Ovary (tissue), 3 donors: ENCODE measurements at regions not wholly inside any gene's neighbourhood (a gene's known extent, or its start where the extent isn't known, plus 50 kb on each side); places are given as distances from the start of the nearest gene placed in this dataset.

Experiments used
- EP300 ChIP-seq: sonication (generic); formaldehyde crosslinking; IDR thresholded peaks from one replicate; pipeline ENCODE4 v1.6.1; 2017; ENCODE audit warnings: antibody characterized with exemption
- POLR2A ChIP-seq: fragments of 450-650 bp; IDR thresholded peaks from one replicate; pipeline ENCODE4 v1.6.1; 2017; ENCODE audit warnings: antibody characterized with exemption, mild to moderate bottlenecking, moderate library complexity
- TF ChIP-seq, protein P1 (sequence below), 3 donors: fragments of 450-650 bp in 2 of 3; fragments of 200-600 bp in 1 of 3; IDR thresholded peaks; one replicate each; pipeline versions ENCODE4 v1.5.1 to v1.8.0; 2016 to 2022; ENCODE audit warnings: antibody characterized with exemption in 3 of 3, mild to moderate bottlenecking in 1 of 3
- donor health status: DM: no; HTN: no; CAD: no.

DNA sequence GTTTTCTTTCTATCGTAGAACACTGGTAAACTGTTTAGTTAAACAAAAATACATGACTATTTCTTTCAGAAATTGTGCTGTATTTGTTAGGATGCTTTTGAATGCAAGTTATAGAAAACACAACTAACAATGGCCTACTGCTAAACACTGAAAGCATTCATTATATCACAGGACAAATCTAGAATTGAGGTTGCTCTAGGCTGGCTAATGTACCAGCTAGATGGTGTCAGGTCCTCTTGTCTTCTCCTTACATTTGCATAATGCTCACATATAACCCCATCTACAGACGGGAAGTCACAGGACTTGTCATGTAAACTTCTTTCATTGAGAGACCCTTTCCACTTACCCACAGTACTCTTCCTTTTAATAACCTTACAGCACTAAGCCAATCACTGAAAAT lies 586.8 kb downstream of the DSC3 start:
- TF ChIP-seq, protein P1, sequence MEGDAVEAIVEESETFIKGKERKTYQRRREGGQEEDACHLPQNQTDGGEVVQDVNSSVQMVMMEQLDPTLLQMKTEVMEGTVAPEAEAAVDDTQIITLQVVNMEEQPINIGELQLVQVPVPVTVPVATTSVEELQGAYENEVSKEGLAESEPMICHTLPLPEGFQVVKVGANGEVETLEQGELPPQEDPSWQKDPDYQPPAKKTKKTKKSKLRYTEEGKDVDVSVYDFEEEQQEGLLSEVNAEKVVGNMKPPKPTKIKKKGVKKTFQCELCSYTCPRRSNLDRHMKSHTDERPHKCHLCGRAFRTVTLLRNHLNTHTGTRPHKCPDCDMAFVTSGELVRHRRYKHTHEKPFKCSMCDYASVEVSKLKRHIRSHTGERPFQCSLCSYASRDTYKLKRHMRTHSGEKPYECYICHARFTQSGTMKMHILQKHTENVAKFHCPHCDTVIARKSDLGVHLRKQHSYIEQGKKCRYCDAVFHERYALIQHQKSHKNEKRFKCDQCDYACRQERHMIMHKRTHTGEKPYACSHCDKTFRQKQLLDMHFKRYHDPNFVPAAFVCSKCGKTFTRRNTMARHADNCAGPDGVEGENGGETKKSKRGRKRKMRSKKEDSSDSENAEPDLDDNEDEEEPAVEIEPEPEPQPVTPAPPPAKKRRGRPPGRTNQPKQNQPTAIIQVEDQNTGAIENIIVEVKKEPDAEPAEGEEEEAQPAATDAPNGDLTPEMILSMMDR (IDR thresholded peaks at IDR 0.05) = no peak
- TF ChIP-seq POLR2A = no peak
- no peak for TF ChIP-seq EP300
